Calu3 (cell line): ENCODE measurements at regions not wholly inside any gene's neighbourhood (a gene's known extent, or its start where the extent isn't known, plus 50 kb on each side); places are given as distances from the start of the nearest gene placed in this dataset.

ENCODE experiments used
- BruUV-seq: library from RNA; stranded (reverse); fragments of 400-500 nt; replicated peaks from 2 replicates; lab custom pipeline; 2021; lab: Mats Ljungman, UMichigan
- CTCF ChIA-PET: fragments of 300-600 bp; sonication (Branson Sonifier 250); formaldehyde crosslinking; loops from one replicate; lab custom pipeline; 2022; ENCODE audit warnings: antibody characterized with exemption; lab: Charles Lee
- DNase-seq: peaks from one replicate; pipeline ENCODE4 v3.0.0; 2022
- H3K27ac Mint-ChIP-seq: one replicate; pipeline ENCODE4 v1.8.0; 2022; ENCODE audit warnings: mixed read lengths; ENCODE audit not compliant: unreplicated experiment
- H3K27me3 Mint-ChIP-seq: one replicate; pipeline ENCODE4 v1.8.0; 2022; ENCODE audit warnings: mixed read lengths; ENCODE audit not compliant: unreplicated experiment
- H3K36me3 Mint-ChIP-seq: one replicate; pipeline ENCODE4 v1.8.0; 2022; ENCODE audit warnings: mild to moderate bottlenecking, moderate library complexity, mixed read lengths; ENCODE audit not compliant: insufficient read depth, unreplicated experiment
- H3K4me1 Mint-ChIP-seq: one replicate; pipeline ENCODE4 v1.8.0; 2022; ENCODE audit warnings: mild to moderate bottlenecking, low read depth, mixed read lengths; ENCODE audit not compliant: unreplicated experiment
- H3K4me3 Mint-ChIP-seq: one replicate; pipeline ENCODE4 v1.8.0; 2022; ENCODE audit warnings: mild to moderate bottlenecking, low read depth, moderate library complexity, mixed read lengths; ENCODE audit not compliant: unreplicated experiment
- H3K9me3 Mint-ChIP-seq: one replicate; pipeline ENCODE4 v1.8.0; 2022; ENCODE audit warnings: low read depth, mixed read lengths; ENCODE audit not compliant: unreplicated experiment
- intact Hi-C: fragments of 100-400 bp; cut with micrococcal nuclease; formaldehyde crosslinking; loops from one replicate; pipeline ENCODE4 v1.10.0; 2022; ENCODE audit not compliant: unreplicated experiment
- TF ChIP-seq, protein P1 (sequence below): fragments of 200-600 bp; IDR thresholded peaks from one replicate; pipeline ENCODE4 v1.8.0; 2022; ENCODE audit warnings: antibody characterized with exemption; ENCODE audit not compliant: unreplicated experiment

- no TSS peak for BruUV-seq
- intact Hi-C loops = no loop called here
- CTCF ChIA-PET = no interaction called here
- TF ChIP-seq, protein P1, sequence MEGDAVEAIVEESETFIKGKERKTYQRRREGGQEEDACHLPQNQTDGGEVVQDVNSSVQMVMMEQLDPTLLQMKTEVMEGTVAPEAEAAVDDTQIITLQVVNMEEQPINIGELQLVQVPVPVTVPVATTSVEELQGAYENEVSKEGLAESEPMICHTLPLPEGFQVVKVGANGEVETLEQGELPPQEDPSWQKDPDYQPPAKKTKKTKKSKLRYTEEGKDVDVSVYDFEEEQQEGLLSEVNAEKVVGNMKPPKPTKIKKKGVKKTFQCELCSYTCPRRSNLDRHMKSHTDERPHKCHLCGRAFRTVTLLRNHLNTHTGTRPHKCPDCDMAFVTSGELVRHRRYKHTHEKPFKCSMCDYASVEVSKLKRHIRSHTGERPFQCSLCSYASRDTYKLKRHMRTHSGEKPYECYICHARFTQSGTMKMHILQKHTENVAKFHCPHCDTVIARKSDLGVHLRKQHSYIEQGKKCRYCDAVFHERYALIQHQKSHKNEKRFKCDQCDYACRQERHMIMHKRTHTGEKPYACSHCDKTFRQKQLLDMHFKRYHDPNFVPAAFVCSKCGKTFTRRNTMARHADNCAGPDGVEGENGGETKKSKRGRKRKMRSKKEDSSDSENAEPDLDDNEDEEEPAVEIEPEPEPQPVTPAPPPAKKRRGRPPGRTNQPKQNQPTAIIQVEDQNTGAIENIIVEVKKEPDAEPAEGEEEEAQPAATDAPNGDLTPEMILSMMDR = no peak
- no peaks in the 10 kb centered on the region for H3K36me3 Mint-ChIP-seq
- H3K27ac Mint-ChIP-seq = no peak overlapping the region
- H3K27me3 Mint-ChIP-seq = no peaks in the 10 kb centered on the region
- peaks cover 19% of the 10 kb centered on the region for H3K4me1 Mint-ChIP-seq
- no peak overlapping the region for H3K4me3 Mint-ChIP-seq
- no peak for DNase-seq
- no peaks in the 10 kb centered on the region for H3K9me3 Mint-ChIP-seq
These were observed 285.0 kb upstream of the ADAMTSL1 start for GRCh38 chr9:18188971-18189370.

DNA sequence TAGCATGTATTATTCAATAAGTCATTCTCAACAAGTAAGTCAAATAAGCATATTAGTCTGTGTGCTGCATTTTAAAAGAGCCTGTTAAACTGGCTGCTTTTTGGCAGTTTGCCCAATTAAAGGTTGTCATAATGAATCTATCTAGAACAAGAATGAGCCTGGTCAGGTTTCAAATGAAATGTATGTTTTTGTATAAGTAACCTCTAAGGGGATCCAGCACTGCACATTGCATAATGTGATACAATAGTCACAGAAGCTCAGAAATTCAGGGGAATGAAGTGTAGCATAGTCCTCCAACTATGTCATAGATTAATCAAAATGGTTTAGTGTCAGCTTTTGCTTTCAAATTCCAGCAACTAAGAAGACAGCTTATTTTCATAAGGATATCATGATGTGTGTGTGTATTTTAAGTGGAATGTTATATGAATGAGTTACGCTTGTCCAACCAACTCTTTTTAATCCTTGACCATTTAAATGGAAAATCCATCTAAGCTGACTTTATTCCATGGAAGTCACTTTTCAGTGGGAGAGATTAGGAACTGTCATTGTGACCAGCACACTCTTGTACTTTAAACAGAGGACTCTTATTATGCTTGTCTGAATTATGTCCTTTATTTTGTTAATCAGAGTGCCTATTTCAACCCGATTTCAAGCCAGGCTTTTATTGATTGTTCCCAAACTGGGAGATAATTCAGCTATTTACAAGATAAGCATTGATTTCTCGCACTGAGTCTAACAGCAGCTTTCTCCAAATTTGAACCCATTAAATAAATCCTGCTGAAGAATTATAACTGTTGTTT, 283.9 kb upstream of the ADAMTSL1 start:
- no peak overlapping the region for H3K27ac Mint-ChIP-seq
- no peak for DNase-seq
- TF ChIP-seq, protein P1 = no peak
- intact Hi-C loops = no loop called here
- no peak overlapping the region for H3K4me3 Mint-ChIP-seq
- CTCF ChIA-PET = no interaction called here
- H3K36me3 Mint-ChIP-seq = no peaks in the 10 kb centered on the region
- no peaks in the 10 kb centered on the region for H3K9me3 Mint-ChIP-seq
- H3K27me3 Mint-ChIP-seq = no peaks in the 10 kb centered on the region
- H3K4me1 Mint-ChIP-seq = peaks cover 22% of the 10 kb centered on the region
- no TSS peak for BruUV-seq

DNA sequence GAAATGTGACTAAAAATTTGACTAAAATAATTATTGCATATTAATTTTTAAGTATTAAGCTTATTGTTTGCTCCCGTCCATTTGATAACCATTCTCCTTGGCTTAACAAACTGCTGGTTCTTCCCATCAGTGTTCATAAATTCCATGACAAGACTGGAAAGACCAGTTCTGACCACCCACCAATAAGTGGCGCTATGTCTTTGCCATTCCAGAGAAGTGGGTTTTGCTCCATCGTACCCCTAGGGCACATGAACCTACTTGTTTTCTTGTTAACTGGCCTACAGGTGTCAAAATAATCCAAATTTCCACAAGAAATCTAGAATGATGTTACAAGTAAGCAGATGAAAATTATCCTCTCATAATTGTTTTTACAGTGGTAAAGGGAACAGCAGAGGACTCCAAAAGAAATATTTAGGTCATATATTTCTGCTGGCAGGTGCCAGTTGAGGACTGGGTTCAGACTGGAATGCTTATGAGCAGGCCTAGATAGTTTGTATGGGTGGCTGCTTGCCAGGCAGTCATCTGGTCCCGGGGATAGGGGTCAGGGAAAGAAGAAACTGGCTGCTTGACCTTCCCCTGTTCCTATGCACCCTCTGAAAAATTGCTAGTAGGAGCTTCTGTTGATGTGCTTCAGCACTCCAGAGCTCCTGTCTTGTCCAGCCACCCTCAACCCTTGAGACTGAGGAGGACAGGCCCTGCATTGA, 283.1 kb upstream of the ADAMTSL1 start:
- peaks cover 16% of the 10 kb centered on the region for H3K4me1 Mint-ChIP-seq
- intact Hi-C loops = no loop called here
- no peaks in the 10 kb centered on the region for H3K9me3 Mint-ChIP-seq
- CTCF ChIA-PET = no interaction called here
- no peak for DNase-seq
- H3K27me3 Mint-ChIP-seq = no peaks in the 10 kb centered on the region
- H3K27ac Mint-ChIP-seq = no peak overlapping the region
- H3K4me3 Mint-ChIP-seq = no peak overlapping the region
- BruUV-seq = no TSS peak
- TF ChIP-seq, protein P1 = no peak
- H3K36me3 Mint-ChIP-seq = no peaks in the 10 kb centered on the region

DNA sequence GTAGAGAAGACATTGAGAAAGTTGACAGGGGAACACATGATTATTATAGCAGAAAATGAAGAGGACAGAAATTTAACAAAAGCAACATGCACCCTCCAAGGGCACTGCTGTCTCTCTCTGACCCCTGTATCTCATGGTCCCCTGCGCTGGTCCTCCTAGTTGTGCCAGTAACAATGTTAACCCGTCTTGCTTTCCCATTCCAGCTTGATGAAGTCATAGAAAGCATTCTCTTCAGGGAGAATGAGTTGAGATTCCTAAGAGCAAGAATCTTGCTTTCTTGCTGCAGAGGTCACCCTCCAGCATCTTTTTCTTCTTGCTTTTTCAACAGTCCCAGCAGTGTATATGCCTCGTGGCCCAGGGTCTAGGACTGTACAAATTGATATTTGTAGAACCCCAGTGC, 279.6 kb upstream of the ADAMTSL1 start:
- H3K27ac Mint-ChIP-seq = no peak overlapping the region
- H3K4me3 Mint-ChIP-seq = no peak overlapping the region
- no peak for DNase-seq
- H3K4me1 Mint-ChIP-seq = peaks cover 16% of the 10 kb centered on the region
- BruUV-seq = no TSS peak
- H3K27me3 Mint-ChIP-seq = no peaks in the 10 kb centered on the region
- CTCF ChIA-PET = no interaction called here
- TF ChIP-seq, protein P1 = no peak
- H3K9me3 Mint-ChIP-seq = no peaks in the 10 kb centered on the region
- intact Hi-C loops = no loop called here
- H3K36me3 Mint-ChIP-seq = no peaks in the 10 kb centered on the region
